ENCODE measurements at regions not wholly inside any gene's neighbourhood (a gene's known extent, or its start where the extent isn't known, plus 50 kb on each side); places are given as distances from the start of the nearest gene placed in this dataset.

DNA sequence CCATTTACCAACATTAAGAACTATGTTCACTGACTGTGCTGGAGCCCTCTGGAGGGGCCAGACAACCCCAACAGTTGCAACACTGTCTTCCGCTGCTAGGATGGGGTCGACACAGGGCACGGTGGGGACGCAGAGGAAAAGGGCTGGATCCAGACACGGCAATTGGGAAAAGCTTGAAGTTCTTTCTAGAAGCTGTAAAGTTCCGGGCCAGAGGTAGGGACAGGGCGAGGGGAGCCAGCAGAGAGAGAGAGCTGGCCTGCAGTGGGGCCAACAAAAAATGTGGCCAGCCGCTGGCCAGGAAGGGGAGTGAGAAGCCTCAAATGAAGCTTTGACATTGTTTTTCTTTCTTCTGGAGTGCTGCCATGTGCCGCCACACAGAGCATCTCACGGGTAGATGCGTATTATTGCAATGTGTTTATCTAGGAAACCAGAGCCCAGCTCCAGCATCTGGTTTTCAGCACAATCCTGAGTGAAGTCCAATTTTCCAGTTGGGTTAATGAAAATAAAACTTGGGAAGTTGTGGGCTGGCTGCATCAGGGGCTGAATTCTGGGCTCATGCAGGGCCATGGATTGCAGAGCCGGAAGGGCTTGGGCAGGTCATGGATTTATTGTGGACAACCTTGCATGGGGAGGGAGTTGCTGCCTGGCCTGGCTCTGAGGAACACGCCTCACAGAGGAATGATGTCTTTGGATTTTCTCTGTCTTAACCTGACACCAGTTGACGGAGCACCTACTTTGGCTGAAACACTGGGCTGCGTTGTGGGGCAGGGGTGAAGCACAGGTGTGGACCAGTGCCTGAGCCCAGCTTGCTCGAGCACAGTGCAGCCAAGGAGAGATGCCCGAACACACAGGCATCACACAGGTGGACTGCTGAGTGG lies 67.6 kb upstream of the AMPD3 start:
- H3K27ac ChIP-seq: no peak overlapping the region
- H3K4me3 ChIP-seq (ENCODE audit: low read depth, low read length): no peak overlapping the region
- no peak for DNase-seq
- no peaks in the 10 kb centered on the region for H3K36me3 ChIP-seq
- no peaks in the 10 kb centered on the region for H3K27me3 ChIP-seq (ENCODE audit: insufficient read depth, low read depth, severe bottlenecking)
- H3K9me3 ChIP-seq (ENCODE audit: severe bottlenecking): no peaks in the 10 kb centered on the region
- TF ChIP-seq, protein P1, sequence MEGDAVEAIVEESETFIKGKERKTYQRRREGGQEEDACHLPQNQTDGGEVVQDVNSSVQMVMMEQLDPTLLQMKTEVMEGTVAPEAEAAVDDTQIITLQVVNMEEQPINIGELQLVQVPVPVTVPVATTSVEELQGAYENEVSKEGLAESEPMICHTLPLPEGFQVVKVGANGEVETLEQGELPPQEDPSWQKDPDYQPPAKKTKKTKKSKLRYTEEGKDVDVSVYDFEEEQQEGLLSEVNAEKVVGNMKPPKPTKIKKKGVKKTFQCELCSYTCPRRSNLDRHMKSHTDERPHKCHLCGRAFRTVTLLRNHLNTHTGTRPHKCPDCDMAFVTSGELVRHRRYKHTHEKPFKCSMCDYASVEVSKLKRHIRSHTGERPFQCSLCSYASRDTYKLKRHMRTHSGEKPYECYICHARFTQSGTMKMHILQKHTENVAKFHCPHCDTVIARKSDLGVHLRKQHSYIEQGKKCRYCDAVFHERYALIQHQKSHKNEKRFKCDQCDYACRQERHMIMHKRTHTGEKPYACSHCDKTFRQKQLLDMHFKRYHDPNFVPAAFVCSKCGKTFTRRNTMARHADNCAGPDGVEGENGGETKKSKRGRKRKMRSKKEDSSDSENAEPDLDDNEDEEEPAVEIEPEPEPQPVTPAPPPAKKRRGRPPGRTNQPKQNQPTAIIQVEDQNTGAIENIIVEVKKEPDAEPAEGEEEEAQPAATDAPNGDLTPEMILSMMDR (IDR thresholded peaks at IDR 0.05; ENCODE audit: low read depth, low read length): no peak

DNA sequence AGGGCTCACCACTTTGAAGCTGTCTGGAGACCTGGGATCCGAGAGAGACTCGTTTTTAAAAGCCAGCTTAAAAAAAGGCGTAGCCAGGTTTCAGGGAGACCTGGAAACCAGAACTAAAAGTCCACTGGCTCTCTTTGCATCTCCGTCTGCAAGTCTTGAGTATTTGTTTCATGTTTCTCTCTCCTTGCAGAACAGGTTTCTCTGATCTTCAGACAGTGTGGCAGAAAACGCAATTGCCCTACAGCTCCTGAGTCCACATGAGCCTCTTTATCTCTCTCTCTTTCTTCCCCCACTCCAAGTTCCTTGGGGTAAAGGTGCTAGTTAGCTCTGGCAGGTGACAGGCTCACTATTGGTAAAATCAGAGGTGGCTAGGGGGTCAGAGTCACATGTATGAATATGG lies 67.0 kb upstream of the AMPD3 start:
- no peak overlapping the region for H3K27ac ChIP-seq
- H3K9me3 ChIP-seq (ENCODE audit: severe bottlenecking): no peaks in the 10 kb centered on the region
- H3K4me3 ChIP-seq (ENCODE audit: low read depth, low read length): no peak overlapping the region
- H3K27me3 ChIP-seq (ENCODE audit: insufficient read depth, low read depth, severe bottlenecking): no peaks in the 10 kb centered on the region
- DNase-seq: no peak
- TF ChIP-seq, protein P1 (IDR thresholded peaks at IDR 0.05; ENCODE audit: low read depth, low read length): no peak
- H3K36me3 ChIP-seq: no peaks in the 10 kb centered on the region

DNA sequence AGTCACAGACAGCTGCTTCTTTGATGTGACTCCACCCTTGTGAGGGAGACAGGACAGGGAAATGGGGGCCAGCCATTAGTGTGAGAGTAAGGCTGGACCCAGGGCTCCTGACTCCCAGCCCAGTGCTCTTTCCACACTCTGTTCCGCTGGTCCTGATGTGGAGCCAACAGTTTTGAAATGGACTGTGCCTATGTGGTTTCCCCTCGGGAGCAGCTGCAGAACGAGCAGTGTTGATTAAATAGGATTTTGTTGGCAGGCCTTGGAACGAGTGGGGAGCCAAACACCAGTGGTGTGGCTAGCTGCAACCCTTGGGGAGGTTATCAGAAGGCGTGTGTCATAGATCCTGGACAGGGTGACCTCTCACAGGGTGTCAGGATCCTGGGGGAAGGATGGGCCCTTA lies 66.5 kb upstream of the AMPD3 start:
- TF ChIP-seq, protein P1 (IDR thresholded peaks at IDR 0.05; ENCODE audit: low read depth, low read length): no peak
- H3K9me3 ChIP-seq (ENCODE audit: severe bottlenecking): no peaks in the 10 kb centered on the region
- DNase-seq: no peak
- no peak overlapping the region for H3K27ac ChIP-seq
- no peaks in the 10 kb centered on the region for H3K36me3 ChIP-seq
- no peaks in the 10 kb centered on the region for H3K27me3 ChIP-seq (ENCODE audit: insufficient read depth, low read depth, severe bottlenecking)
- H3K4me3 ChIP-seq (ENCODE audit: low read depth, low read length): no peak overlapping the region

DNA sequence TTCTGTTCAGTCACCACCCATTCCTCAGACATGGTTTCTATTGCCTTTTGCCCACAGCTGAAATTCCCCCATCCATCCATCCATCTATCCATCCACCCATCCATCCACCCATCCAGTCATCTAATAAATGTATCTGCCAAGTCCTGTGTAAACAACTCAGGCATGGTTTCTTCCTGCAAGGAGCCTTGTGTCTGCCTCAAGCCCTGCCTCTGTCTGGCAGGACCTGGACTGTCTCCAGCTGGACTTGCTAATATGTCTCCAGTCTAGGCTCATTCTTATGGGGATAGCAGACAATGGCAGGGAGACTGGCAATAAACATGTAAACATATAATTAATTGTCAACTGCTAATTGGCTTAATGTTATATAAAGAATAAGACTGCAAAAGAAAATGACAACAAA lies 64.7 kb upstream of the AMPD3 start:
- no peak overlapping the region for H3K4me3 ChIP-seq (ENCODE audit: low read depth, low read length)
- no peak overlapping the region for H3K27ac ChIP-seq
- no peak for DNase-seq
- no peaks in the 10 kb centered on the region for H3K27me3 ChIP-seq (ENCODE audit: insufficient read depth, low read depth, severe bottlenecking)
- TF ChIP-seq, protein P1 (IDR thresholded peaks at IDR 0.05; ENCODE audit: low read depth, low read length): no peak
- H3K36me3 ChIP-seq: no peaks in the 10 kb centered on the region
- H3K9me3 ChIP-seq (ENCODE audit: severe bottlenecking): no peaks in the 10 kb centered on the region

DNA sequence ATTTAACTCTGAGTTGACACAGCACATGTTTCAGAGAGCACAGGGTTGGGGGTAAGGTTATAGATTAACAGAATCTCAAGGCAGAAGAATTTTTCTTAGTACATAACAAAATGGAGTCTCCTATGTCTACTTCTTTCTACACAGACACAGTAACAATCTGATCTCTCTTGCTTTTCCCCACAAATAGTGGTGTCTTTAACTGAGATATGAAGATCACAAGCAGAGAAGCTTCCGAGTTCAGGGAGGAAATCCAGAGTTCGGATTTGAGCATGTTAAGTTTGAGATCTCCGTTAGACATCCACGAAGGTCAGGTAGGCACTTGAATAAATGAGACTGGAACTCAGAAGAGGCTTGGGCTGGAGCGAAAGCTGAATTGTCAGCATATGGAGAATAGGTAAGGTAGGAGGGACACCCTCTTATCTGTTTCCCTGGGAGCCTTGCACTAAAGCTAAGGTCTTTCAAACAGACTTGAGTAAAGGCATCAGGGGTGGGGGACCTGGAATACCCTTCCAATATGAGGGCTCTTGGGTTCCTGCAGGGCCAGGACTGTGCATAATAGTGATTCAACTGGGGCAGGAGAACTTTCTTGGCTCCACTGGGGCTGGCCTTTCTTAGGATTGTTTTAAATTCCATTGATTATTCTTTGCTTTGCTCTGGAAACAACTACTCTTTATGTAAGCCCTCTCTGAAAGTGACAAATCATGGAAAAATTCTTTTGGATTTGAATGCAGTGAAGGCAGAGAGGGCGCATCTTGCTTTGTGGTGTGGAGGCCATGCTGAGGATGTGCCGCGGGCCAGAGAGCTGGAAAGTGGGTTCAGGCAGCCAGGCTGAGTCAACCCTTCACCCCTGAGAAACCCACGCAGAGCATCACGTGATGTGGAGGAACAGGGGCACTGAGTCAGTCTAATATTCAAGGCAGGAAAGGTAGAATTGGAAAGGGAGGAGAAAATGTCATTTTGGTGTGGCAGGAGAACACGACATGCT lies 62.7 kb upstream of the AMPD3 start:
- TF ChIP-seq, protein P1 (IDR thresholded peaks at IDR 0.05; ENCODE audit: low read depth, low read length): no peak
- DNase-seq: no peak
- Histone ChIP-seq H3K9me3 (ENCODE audit: severe bottlenecking) (no peaks in the 10 kb centered on the region), H3K27me3 (ENCODE audit: insufficient read depth, low read depth, severe bottlenecking) (no peaks in the 10 kb centered on the region), H3K36me3 (no peaks in the 10 kb centered on the region), H3K4me3 (ENCODE audit: low read depth, low read length) (no peak overlapping the region), H3K27ac (peak overlapping the region; percentile 36)
